DND-41 (cell line): ENCODE measurements at regions not wholly inside any gene's neighbourhood (a gene's known extent, or its start where the extent isn't known, plus 50 kb on each side); places are given as distances from the start of the nearest gene placed in this dataset.

Experiments used
- CTCF ChIP-seq: IDR thresholded peaks from 2 replicates; pipeline ENCODE4 v1.5.1; 2012; ENCODE audit warnings: borderline replicate concordance, low read length, moderate library complexity, mild to moderate bottlenecking; ENCODE audit not compliant: poor library complexity, severe bottlenecking; ENCODE audit errors: extremely low read depth
- EZH2 ChIP-seq: IDR thresholded peaks from 3 replicates; pipeline ENCODE4 v1.6.1; 2012; ENCODE audit warnings: borderline replicate concordance, low read depth, mild to moderate bottlenecking, moderate library complexity, low read length, inconsistent platforms; ENCODE audit not compliant: severe bottlenecking

GRCh38 chr4:19002170-19002569, 980.6 kb upstream of the LCORL start:
- TF ChIP-seq EZH2, result no peak
- no peak for TF ChIP-seq CTCF
